H1 (cell line): ENCODE measurements at regions not wholly inside any gene's neighbourhood (a gene's known extent, or its start where the extent isn't known, plus 50 kb on each side); places are given as distances from the start of the nearest gene placed in this dataset.

ENCODE experiments used
- CTCF ChIA-PET: fragments of 300-600 bp; sonication (Branson Sonifier 250); formaldehyde crosslinking; loops from one replicate; lab custom pipeline; 2021; ENCODE audit not compliant: partially characterized antibody; lab: Charles Lee
- POLR2A ChIA-PET: fragments of 300-600 bp; sonication (Branson Sonifier 250); formaldehyde crosslinking; loops from one replicate; lab custom pipeline; 2021; ENCODE audit warnings: inconsistent platforms; ENCODE audit not compliant: partially characterized antibody; lab: Charles Lee
- DNase-seq, 2 experiments: peaks; one replicate each; pipeline versions ENCODE4 v3.0.0 to v3.0.0-alpha.2; 2010 to 2022; ENCODE audit warnings: low spot score in 2 of 2, low read depth in 1 of 2, mixed read lengths in 1 of 2
- FAIRE-seq: peaks from 2 replicates; lab custom pipeline; 2011; peaks lifted over from hg19 to GRCh38; lab: Jason Lieb, UNC
- H2AFZ ChIP-seq: 2 replicates; pipeline ENCODE4 v1.8.1; 2012; ENCODE audit warnings: low read length, inconsistent platforms
- H2AK5ac ChIP-seq: 2 replicates; pipeline ENCODE4 v1.6.1; 2013; ENCODE audit warnings: low read depth, low read length
- H2BK120ac ChIP-seq: replicated peaks from 2 replicates; pipeline ENCODE3; 2013; ENCODE audit warnings: low read depth, low read length, inconsistent platforms
- H2BK12ac ChIP-seq: 2 replicates; pipeline ENCODE4 v1.6.1; 2013; ENCODE audit warnings: low read depth, low read length
- H2BK15ac ChIP-seq: 2 replicates; pipeline ENCODE4 v1.6.1; 2013; ENCODE audit warnings: low read length
- H2BK20ac ChIP-seq: 2 replicates; pipeline ENCODE4 v1.6.1; 2013; ENCODE audit warnings: low read length
- H2BK5ac ChIP-seq: 2 replicates; pipeline ENCODE4 v1.6.1; 2013; ENCODE audit warnings: low read depth, low read length
- H3K14ac ChIP-seq: 2 replicates; pipeline ENCODE4 v1.6.1; 2013; ENCODE audit warnings: inconsistent platforms; ENCODE audit not compliant: insufficient read length
- H3K18ac ChIP-seq: 2 replicates; pipeline ENCODE4 v1.6.1; 2013; ENCODE audit warnings: low read length; ENCODE audit errors: extremely low read depth
- H3K23ac ChIP-seq: 2 replicates; pipeline ENCODE4 v1.6.1; 2013; ENCODE audit warnings: inconsistent platforms; ENCODE audit not compliant: insufficient read length
- H3K23me2 ChIP-seq: 2 replicates; pipeline ENCODE4 v1.6.1; 2013; ENCODE audit warnings: low read depth, low read length
- H3K27ac ChIP-seq: 2 replicates; pipeline ENCODE4 v1.6.1; 2011; ENCODE audit warnings: low read depth, low read length, inconsistent platforms
- H3K27me3 ChIP-seq, 4 experiments: replicated peaks in 1 of 4; 1 replicate in 1 of 4; 2 replicates in 3 of 4; pipeline versions ENCODE4 v1.6.1 to v1.8.1; 2011 to 2013; ENCODE audit warnings: low read length in 3 of 4, mild to moderate bottlenecking in 3 of 4, inconsistent platforms in 2 of 4, mixed read lengths in 2 of 4, moderate library complexity in 1 of 4; ENCODE audit not compliant: control insufficient read depth in 3 of 4, insufficient read depth in 3 of 4; ENCODE audit errors: extremely low read depth in 1 of 4
- H3K36me3 ChIP-seq, 4 experiments: 2 replicates each; pipeline versions ENCODE4 v1.6.1 to v1.8.1; 2011 to 2013; ENCODE audit warnings: mild to moderate bottlenecking in 4 of 4, low read length in 3 of 4, moderate library complexity in 2 of 4, control low read depth in 1 of 4, inconsistent platforms in 1 of 4; ENCODE audit not compliant: insufficient read depth in 4 of 4, control insufficient read depth in 2 of 4
- H3K4ac ChIP-seq: replicated peaks from 2 replicates; pipeline ENCODE3; 2013; ENCODE audit warnings: low read length, low read depth, mixed read lengths, inconsistent platforms; ENCODE audit not compliant: insufficient read length
- H3K4me1 ChIP-seq, 4 experiments: replicated peaks in 1 of 4; 1 replicate in 1 of 4; 2 replicates in 3 of 4; pipeline versions ENCODE4 v1.6.1 to v1.8.1; 2011 to 2013; ENCODE audit warnings: low read length in 3 of 4, inconsistent platforms in 2 of 4, mixed read lengths in 1 of 4; ENCODE audit not compliant: insufficient read depth in 4 of 4, control insufficient read depth in 3 of 4
- H3K4me2 ChIP-seq, 2 experiments: 2 replicates each; pipeline versions ENCODE4 v1.6.1 to v1.8.1; 2011 to 2013; ENCODE audit warnings: low read depth in 2 of 2, low read length in 2 of 2, control low read depth in 1 of 2, inconsistent platforms in 1 of 2, mild to moderate bottlenecking in 1 of 2; ENCODE audit not compliant: insufficient read depth in 1 of 2
- H3K4me3 ChIP-seq, 4 experiments: fragments of 200-600, 300-600 bp in 1 of 4; sonication (generic), shearing (Covaris generic), sonication (Bioruptor Twin) in 1 of 4; 2 replicates each; pipeline versions ENCODE4 v1.5.1 to v1.8.1; 2011 to 2016; ENCODE audit warnings: low read length in 4 of 4, low read depth in 3 of 4, control low read depth in 2 of 4, inconsistent platforms in 2 of 4, mild to moderate bottlenecking in 2 of 4, mixed read lengths in 1 of 4, moderate library complexity in 1 of 4; ENCODE audit not compliant: insufficient read depth in 2 of 4; ENCODE audit errors: extremely low read depth in 1 of 4
- H3K56ac ChIP-seq: replicated peaks from 2 replicates; pipeline ENCODE3; 2013; ENCODE audit warnings: low read depth, mild to moderate bottlenecking, mixed read lengths, low read length, inconsistent platforms; ENCODE audit not compliant: insufficient read length
- H3K79me1 ChIP-seq: 2 replicates; pipeline ENCODE4 v1.6.1; 2013; ENCODE audit warnings: low read depth, low read length, control low read depth
- H3K79me2 ChIP-seq, 2 experiments: 2 replicates each; pipeline versions ENCODE4 v1.6.1 to v1.8.1; 2012 to 2013; ENCODE audit warnings: low read length in 2 of 2, mild to moderate bottlenecking in 2 of 2, inconsistent platforms in 1 of 2; ENCODE audit not compliant: insufficient read depth in 2 of 2, control insufficient read depth in 1 of 2
- H3K9ac ChIP-seq, 4 experiments: replicated peaks in 1 of 4; 1 replicate in 1 of 4; 2 replicates in 3 of 4; pipeline versions ENCODE4 v1.6.1 to v1.8.1; 2011 to 2013; ENCODE audit warnings: low read depth in 3 of 4, low read length in 3 of 4, control low read depth in 2 of 4, mild to moderate bottlenecking in 2 of 4, moderate library complexity in 2 of 4, inconsistent platforms in 1 of 4; ENCODE audit errors: extremely low read depth in 1 of 4
- H3K9me3 ChIP-seq, 2 experiments: 2 replicates each; pipeline versions ENCODE4 v1.6.1 to v1.8.1; 2012 to 2013; ENCODE audit warnings: mild to moderate bottlenecking in 2 of 2, moderate library complexity in 2 of 2, control low read depth in 1 of 2, inconsistent platforms in 1 of 2, low read depth in 1 of 2, low read length in 1 of 2, mixed read lengths in 1 of 2; ENCODE audit not compliant: insufficient read depth in 2 of 2
- H4K20me1 ChIP-seq, 2 experiments: replicated peaks in 1 of 2; 2 replicates each; pipeline versions ENCODE3 to v1.8.1; 2011 to 2013; ENCODE audit warnings: inconsistent platforms in 2 of 2, low read length in 2 of 2, mild to moderate bottlenecking in 1 of 2; ENCODE audit not compliant: insufficient read depth in 2 of 2, control insufficient read depth in 1 of 2
- H4K5ac ChIP-seq: 2 replicates; pipeline ENCODE4 v1.6.1; 2013; ENCODE audit warnings: low read length, low read depth, mixed read lengths, inconsistent platforms; ENCODE audit not compliant: insufficient read length
- H4K8ac ChIP-seq: 2 replicates; pipeline ENCODE4 v1.8.0; 2013; ENCODE audit warnings: mild to moderate bottlenecking, moderate library complexity, low read length, inconsistent platforms; ENCODE audit not compliant: insufficient read depth; ENCODE audit errors: extremely low read depth
- H4K91ac ChIP-seq: replicated peaks from 2 replicates; pipeline ENCODE3; 2013; ENCODE audit warnings: low read length, mixed read lengths, inconsistent platforms; ENCODE audit not compliant: insufficient read length
- SP1 ChIP-seq: IDR thresholded peaks from 2 replicates; pipeline ENCODE4 v1.6.1; 2011; ENCODE audit warnings: low read depth, low read length
- TBP ChIP-seq: IDR thresholded peaks from 2 replicates; pipeline ENCODE4 v1.6.1; 2011; ENCODE audit warnings: low read depth, low read length, improper control_type of control experiment
- WGBS, 2 experiments: shearing (Covaris generic) in 1 of 2; methylation state at CpG; one replicate each; pipeline versions ENCODE4 v1.1.6 to v1.1.7; 2013 to 2015; ENCODE audit warnings: low lambda C conversion rate in 2 of 2, mixed read lengths in 2 of 2, inconsistent platforms in 1 of 2, low coverage in 1 of 2, missing lambda C conversion rate in 1 of 2; ENCODE audit not compliant: insufficient replicate concordance in 2 of 2, insufficient coverage in 1 of 2, insufficient read length in 1 of 2; ENCODE audit errors: extremely low coverage in 1 of 2, missing lambda C conversion rate in 1 of 2; 5-methylcytosine and 5-hydroxymethylcytosine counted together

- Histone ChIP-seq H2BK20ac (no peak overlapping the region), H3K27ac (no peak overlapping the region), H3K9me3 (no peaks in the 10 kb centered on the region), H3K4me3 (no peak overlapping the region), H2AFZ (no peak overlapping the region), H3K56ac (no peak overlapping the region), H2BK120ac (no peak overlapping the region), H2BK12ac (no peak overlapping the region), H3K23me2 (no peaks in the 10 kb centered on the region), H2AK5ac (no peak overlapping the region), H3K36me3 (no peaks in the 10 kb centered on the region), H2BK15ac (no peak overlapping the region), H3K23ac (no peak overlapping the region), H3K27me3 (no peaks in the 10 kb centered on the region), H3K14ac (no peak overlapping the region), H4K8ac (no peak overlapping the region), H3K18ac (no peak overlapping the region), H4K91ac (no peak overlapping the region), H3K79me2 (no peaks in the 10 kb centered on the region), H4K20me1 (no peaks in the 10 kb centered on the region), H4K5ac (no peak overlapping the region), H3K79me1 (no peaks in the 10 kb centered on the region), H3K9ac (no peak overlapping the region), H2BK5ac (no peak overlapping the region), H3K4me2 (no peak overlapping the region), H3K4ac (no peak overlapping the region), H3K4me1 (no peaks in the 10 kb centered on the region)
- WGBS, 2 experiments, result 90% methylated on average over 4 of the region's 4 CpGs; no CpG with 5 or more reads in 1 of the 2 experiments
- ChIA-PET POLR2A (interaction anchor here (0.7 kb wide), 1 partner anchor 12 kb away, joined by 3 read pairs; no protein-coding TSS in a partner anchor), CTCF (no interaction called here)
- no peak for TF ChIP-seq TBP
- no peak for TF ChIP-seq SP1
- DNase-seq (no peak), FAIRE-seq (no peak)
Measured at GRCh38 chr9:82146677-82147076, 158.1 kb downstream of the SPATA31D1 start.
